HPDE6-E6E7 (cell line): ENCODE measurements at regions not wholly inside any gene's neighbourhood (a gene's known extent, or its start where the extent isn't known, plus 50 kb on each side); places are given as distances from the start of the nearest gene placed in this dataset.
"Not testable (repeated sequence)": the region's sequence is repeated elsewhere in the genome, so short reads cannot be mapped to it uniquely, and the experiment has no call there.

Experiments
- DNase-seq: peaks from one replicate; pipeline ENCODE4 v3.0.0; 2011; ENCODE audit warnings: missing footprints; ENCODE audit errors: extremely low spot score

GRCh38 chr1:149635290-149635899, 51.7 kb downstream of the PPIAL4C start:
- DNase-seq = not testable (repeated sequence)

GRCh38 chr1:149636286-149637122, 52.9 kb downstream of the PPIAL4C start:
- peak; percentile 52 for DNase-seq

- not testable (repeated sequence) for DNase-seq
These were observed 54.8 kb downstream of the PPIAL4C start for GRCh38 chr1:149638481-149638880.

GRCh38 chr1:149638901-149639658, 55.4 kb downstream of the PPIAL4C start:
- not testable (repeated sequence) for DNase-seq

- DNase-seq = not testable (repeated sequence)
These were observed 57.5 kb downstream of the PPIAL4C start for GRCh38 chr1:149641179-149641578.

- not testable (repeated sequence) for DNase-seq
These were observed 61.2 kb downstream of the PPIAL4C start for GRCh38 chr1:149644818-149645217.

GRCh38 chr1:149646360-149647017, 62.8 kb downstream of the PPIAL4C start:
- DNase-seq = not testable (repeated sequence)

- DNase-seq = not testable (repeated sequence)
These were observed 63.3 kb downstream of the PPIAL4C start for GRCh38 chr1:149647018-149647373.

- not testable (repeated sequence) for DNase-seq
These were observed 74.1 kb downstream of the PPIAL4C start for GRCh38 chr1:149657750-149658149.

- DNase-seq = not testable (repeated sequence)
These were observed 74.5 kb downstream of the PPIAL4C start for GRCh38 chr1:149658175-149658574.

- DNase-seq = not testable (repeated sequence)
These were observed 81.0 kb downstream of the PPIAL4C start for GRCh38 chr1:149664624-149665023.

- DNase-seq = not testable (repeated sequence)
These were observed 81.4 kb downstream of the PPIAL4C start for GRCh38 chr1:149665033-149665432.

GRCh38 chr1:149665528-149665927, 81.9 kb downstream of the PPIAL4C start:
- DNase-seq = not testable (repeated sequence)

GRCh38 chr1:149673231-149673909, 89.7 kb downstream of the PPIAL4C start:
- not testable (repeated sequence) for DNase-seq

GRCh38 chr1:149674921-149675320, 91.3 kb downstream of the PPIAL4C start:
- DNase-seq = not testable (repeated sequence)

- DNase-seq = not testable (repeated sequence)
These were observed 93.7 kb downstream of the PPIAL4C start for GRCh38 chr1:149677359-149677758.

- not testable (repeated sequence) for DNase-seq
These were observed 95.8 kb upstream of the FCGR1A start for GRCh38 chr1:149686593-149687238.

- DNase-seq = not testable (repeated sequence)
These were observed 91.1 kb upstream of the FCGR1A start for GRCh38 chr1:149691399-149691798.

GRCh38 chr1:149692804-149693539, 89.5 kb upstream of the FCGR1A start:
- DNase-seq = not testable (repeated sequence)

GRCh38 chr1:149695066-149695465, 87.4 kb upstream of the FCGR1A start:
- DNase-seq = not testable (repeated sequence)
